HG02642 (cell line): ENCODE measurements at regions not wholly inside any gene's neighbourhood (a gene's known extent, or its start where the extent isn't known, plus 50 kb on each side); places are given as distances from the start of the nearest gene placed in this dataset.

Experiments
- ATAC-seq: cut with Tn5 transposase; IDR thresholded peaks from one replicate; pipeline ENCODE4 v1.9.1; 2021; ENCODE audit warnings: mild to moderate bottlenecking; ENCODE audit not compliant: unreplicated experiment, poor library complexity

DNA sequence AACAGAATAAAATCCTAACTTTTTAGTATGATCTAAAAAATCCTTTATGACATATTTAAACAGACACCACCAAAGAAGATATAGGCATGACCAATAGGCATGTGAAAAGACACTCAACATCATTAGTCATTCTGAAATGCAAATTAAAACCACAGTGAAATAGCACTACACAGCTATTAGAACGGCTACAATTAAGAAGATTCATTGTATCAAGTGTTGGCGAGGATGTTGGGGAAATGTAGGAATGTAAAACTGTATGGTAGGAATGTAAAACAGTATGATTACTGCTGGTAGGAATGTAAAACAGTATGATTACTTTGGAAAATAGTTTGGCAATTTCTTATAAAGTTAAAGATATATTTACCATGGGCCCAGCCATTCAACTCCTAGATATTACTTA lies 253.3 kb upstream of the TCF4 start:
- ATAC-seq, result no peak

DNA sequence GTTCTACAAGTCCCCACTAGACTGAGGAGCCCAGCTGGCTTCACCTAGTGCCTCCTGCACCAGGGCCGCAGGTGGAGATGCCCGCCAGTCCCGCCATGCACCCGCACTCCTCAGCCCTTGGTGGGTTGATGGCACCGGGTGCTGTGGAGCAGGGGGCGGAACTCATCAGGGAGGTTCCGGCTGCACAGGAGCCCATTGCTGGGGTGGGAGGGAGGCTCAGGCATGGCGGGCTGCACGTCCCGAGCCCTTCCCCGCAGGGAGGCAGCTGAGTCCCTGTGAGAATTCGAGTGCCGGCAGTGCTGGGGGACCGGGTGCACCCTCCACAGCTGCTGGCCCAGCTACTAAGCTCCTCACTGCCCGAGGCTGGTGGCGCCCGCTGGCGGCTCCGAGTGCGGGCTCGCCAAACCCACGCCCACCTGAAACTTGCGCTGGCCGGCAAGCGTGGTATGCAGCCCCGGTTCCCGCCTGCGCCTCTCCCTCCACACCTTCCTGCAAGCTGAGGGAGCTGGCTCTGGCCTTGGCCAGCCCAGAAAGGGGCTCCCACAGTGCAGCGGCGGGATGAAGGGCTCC lies 252.7 kb upstream of the TCF4 start:
- no peak for ATAC-seq

DNA sequence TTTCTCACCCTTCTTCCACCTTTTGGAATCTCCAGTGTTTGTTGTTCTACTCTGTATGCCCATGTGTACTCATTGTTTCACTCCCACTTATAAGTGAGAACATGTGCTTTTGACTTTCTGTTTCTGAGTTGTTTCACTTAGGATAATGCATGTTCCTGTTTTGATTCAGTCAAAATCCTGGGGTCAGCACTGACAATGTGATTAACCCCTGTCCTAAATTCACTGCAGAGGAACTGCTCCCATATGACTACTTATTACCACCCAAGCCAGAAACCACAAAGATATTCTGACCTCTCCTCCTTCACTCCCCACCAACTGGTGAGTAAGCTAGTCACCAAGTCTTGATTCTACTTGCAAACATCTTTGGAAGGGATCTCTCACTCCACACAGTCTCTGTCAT lies 251.4 kb upstream of the TCF4 start:
- no peak for ATAC-seq

DNA sequence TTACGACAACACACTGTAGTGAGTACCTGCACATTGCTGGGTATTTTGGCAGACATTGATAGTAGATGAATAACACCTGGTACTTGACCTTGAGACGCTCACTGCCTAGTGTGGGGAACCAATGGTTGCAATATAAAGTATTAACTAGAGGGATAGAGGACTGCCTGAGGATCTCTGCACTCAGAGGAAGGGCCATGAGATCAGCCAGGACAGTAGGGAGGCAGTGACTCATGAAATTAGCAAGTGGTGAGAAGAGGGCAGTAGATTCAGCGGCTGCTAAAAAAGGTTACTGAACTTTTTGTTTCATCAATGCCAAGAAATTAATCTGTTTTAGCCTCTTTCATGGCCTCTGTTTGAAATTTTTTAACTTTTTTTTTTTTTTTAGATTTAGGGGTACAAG lies 250.8 kb upstream of the TCF4 start:
- no peak for ATAC-seq

DNA sequence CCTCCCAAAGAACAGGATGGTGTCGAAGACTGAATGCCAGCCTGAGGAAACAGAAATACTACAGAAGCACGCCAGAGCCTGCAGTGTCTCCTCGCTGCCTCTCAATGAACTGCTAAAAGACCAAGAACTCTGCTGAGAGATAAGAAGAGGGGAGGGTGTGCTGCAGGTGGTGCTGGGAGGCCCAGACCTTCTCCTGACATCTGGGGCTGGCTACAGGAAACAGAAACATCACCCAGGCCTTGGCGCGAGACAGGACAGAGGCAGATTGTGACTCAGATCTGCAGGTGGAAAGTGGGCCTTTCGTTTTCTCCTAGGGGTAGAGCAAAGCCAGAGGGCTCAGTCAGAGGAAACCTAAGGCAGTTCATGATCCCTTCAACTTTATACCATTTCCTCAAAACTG lies 250.3 kb upstream of the TCF4 start:
- ATAC-seq, result no peak

DNA sequence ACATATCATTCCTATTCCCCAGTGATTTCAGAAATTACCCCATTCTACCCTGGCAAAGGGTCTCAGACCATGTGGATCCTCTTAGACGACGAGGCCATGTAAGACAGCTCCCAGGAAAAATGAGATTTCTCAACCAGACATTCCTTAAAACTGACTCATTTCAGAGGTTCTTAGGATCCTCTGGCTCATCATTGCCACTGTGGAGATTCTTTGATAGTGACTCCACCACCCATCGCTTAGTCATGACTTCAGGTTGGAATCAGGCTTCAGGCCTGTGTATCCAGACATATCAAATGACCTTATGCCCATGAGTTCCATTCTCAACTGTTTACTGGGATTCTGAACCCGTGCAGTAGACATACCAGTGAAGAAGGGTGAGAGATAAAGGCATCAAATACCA lies 245.6 kb upstream of the TCF4 start:
- ATAC-seq, result no peak

DNA sequence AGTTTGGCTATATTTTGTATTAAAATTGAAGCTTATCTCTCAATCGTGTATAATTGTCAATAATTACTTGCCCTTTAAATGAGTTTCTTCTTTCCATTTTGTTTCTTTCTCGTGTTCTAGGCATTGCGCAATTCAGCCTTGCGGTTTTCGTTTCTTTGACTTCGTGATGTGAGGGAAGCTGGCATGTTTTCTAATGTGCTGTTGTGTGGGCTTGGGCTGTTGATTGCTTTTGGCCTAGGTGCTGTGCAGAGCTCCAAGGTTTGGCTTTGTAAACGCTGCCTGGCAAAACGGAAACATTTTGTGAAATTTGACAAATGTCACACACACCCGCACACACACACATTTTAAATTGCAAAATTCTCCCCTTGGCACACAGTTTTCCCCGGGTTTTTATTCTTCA lies 242.6 kb upstream of the TCF4 start:
- no peak for ATAC-seq

DNA sequence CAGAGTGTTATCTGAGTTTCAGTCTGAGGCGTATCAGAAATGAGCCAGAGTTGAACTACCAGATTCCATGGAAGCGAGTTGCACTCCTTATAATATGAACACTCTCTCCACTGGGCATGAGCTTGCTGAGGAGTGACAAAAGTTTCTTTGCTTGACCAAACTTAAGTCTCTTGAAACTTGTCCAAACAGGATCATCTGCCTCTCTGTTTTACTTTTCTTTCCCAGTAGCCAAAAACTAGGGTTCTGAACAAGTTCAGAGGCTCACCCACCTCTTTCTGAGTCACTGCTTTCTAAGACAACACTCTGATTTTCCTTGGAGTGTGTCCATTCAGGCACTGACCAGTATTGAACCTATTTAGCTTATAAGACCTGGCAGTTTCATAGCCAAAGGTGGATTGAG lies 233.2 kb upstream of the TCF4 start:
- ATAC-seq, result no peak

DNA sequence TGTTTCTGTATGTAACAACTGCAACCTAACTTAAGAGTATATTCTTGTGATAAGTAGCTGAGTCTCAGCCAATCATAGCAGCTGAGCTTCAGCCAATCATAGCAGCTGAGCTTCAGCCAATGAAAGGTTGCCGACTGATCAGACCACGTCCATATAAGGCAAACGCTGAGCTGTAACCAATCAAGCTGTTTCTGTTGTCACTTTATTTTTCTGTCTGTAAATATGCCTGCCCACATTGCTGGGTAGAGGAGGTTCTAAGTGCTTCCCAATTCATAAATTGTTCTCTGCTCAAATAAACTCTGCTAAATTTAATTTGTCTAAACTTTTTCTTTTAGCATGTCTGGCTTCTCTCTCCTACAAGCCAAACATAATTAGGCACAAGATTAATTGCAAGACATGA lies 231.5 kb upstream of the TCF4 start:
- no peak for ATAC-seq

DNA sequence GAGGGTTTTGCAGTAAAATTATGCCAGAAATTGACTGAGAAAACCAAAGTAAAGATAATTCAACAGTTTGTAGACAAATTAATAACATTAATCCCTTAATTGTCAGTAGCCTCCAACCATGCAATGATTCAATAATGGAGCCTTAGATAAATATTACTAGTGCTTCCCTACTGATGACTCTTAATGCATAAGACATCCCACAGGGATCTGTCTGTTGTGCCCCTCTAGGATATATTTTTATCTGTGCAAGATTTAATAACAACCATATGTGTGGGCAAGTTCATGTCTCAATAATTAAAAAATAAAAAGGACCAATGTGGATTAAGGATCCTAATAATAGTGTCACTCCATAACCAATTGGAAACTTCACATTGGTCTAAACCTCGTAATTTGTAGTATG lies 230.3 kb upstream of the TCF4 start:
- ATAC-seq, result no peak

DNA sequence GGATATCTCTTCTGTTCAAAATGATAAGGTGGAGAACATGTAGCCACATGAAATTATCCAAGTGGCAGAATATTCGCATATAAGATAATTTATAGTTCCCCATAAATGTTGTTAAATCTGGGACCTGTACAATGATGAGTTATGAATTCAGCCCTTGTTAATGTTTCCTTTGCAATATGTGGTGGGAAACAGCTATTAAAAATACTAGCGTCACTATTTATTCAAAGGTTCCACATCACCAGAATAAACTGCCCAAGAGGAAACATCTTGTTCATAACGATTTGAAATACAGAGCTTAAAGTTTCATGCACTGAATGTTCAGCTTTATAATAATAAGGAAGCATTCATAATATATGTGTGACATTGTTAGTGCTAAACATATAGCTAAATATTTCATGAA lies 223.9 kb upstream of the TCF4 start:
- no peak for ATAC-seq

DNA sequence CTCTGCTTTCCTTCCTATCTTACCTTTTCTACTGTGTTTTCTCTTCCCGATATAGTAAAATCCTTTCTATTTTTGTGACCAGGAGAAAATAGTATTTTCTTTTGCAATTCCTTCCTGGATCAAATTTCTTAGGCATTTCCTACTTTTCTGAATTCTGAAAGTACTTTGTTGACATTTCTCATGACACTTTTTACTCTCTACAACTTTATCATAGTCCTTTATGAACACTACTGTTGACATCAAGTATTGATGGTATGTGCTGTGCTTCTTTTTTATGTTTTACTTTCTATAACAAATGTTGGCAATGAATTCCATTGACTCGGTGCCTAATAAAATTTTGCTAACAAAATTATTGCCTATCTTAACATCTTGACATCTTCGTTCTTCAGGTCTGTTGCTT lies 217.7 kb upstream of the TCF4 start:
- ATAC-seq, result no peak

DNA sequence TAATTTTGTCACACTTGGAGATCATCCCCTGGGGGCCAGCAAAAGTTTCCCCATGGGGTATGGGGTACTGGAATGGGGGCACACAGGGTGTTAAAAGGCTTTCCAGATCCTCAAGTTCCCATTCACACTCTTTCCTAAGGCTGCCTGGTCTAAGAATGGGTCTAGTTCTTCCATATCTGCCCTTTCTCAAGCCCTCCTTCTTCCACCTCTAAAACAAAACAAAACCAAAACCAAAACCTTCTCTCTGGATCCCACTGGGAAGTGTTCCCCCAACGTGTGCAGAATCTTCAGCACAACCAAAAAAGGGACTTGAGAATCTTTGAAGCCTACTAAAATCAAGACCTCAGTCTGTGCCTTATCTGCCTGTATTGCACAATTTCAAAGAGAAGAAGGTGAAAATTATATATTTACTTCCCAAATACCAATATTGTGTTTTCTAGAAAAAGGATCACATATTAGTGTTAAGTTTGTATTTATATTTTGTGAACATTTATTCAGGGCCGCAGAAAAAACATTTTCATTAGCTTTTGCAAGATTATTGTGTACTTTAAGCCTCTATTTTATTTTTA lies 207.2 kb upstream of the TCF4 start:
- ATAC-seq, result no peak

DNA sequence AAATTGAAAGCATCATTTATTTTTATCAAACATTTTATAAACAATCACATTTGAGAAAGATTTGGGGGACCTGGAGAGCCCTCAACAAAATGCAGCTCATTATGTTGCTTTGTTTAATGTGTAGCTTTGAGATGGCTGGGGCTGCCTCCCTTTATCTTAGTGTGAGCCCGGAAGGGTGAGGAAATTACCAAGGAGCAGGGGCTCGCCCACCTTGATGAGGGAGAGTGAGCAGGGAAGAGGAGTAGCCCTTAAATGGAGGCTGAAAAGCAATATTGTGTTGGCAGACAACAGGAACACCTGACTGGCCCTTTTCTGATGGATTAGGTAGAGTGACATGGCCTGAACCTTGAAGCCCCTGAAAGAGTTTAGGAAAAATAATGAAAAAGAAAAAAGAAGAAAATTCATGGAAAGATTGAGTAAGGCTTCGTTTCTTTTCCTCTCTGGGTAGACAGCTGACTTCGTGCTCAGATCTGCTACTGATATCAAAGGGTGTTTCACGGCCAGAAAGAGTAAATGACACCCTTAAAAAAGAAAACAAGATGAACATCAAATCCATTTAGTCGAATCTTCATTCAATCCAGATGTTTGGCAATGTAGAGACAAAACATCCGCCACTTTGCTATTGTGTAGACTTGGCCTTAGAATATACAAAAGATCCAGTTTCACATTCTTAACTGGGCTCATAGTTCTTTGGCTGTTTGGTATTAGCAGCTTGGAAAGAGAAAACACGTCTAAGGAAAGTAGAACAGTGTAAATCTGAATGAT lies 206.5 kb upstream of the TCF4 start:
- ATAC-seq, result no peak

DNA sequence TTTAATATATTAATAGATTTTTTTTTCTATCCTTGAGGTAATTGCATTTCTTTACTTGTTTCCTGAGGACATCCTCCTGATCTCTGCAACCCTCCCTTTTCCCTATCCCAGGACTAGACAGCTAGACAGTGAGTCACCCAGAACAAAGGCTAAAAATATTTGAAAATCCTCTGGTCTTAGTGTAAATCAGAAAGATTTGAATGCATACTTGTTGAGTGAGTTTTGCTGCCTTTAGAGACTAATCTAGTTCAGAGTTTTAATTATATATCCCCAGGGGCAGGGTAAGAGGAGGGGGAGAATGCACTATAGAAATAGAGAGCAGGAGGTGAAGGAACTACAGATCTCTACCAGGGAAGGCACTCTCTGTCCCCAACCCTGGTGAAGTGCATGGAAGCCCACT lies 202.3 kb upstream of the TCF4 start:
- ATAC-seq, result no peak

DNA sequence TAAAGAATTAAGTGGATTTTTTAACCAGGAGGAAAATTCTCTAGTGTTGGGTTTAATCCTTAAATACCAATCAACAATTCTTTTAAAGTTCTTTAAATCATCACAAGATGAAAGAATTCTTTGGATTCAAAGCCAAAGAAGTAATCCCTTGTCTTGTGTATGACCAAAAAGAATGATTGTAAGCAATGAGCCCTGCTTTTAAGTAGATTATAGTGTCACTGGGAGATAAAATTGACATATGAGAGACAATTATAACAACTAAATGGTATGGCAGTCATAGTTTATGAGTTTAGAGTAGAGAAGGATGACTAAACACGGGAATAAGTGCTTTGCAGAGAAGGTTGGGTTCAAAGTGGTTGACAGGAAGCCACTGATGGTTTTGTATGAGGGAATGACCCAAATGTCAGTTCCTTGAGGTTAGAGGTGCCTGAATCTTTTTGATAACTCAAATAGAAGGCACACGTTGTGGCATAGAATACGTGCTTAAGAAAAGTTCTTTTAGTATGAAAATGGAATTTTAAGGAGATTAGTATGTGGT lies 199.6 kb upstream of the TCF4 start:
- ATAC-seq, result no peak

DNA sequence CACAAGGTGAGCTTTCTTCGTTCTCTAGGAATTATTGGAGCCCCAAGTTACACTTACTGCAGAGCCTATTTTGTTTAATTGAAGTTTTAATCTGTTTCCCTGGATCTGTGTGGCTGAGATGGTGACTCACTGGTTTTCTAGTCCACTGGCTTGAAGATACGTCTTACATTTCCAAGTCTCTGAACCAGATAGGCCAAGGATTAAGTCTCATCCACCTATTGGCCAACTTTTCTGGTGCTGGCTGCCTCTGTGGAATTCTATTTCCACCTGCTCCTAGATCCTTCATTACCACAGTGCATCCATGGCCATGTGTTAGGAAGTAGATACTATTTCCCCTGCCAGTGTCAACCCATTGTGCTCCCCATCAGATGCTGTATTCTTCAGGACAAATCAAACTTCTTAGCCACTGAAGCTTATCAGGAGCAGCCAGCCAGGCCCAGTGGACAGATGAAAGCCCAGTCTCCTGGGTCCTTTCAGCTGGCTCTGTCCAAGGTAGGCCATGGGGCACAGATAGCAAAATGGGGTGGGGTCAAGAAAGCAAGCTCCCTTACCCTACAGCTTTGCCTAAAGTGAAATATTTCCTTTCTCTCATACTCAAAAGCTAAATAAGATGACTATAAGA lies 198.8 kb upstream of the TCF4 start:
- no peak for ATAC-seq

DNA sequence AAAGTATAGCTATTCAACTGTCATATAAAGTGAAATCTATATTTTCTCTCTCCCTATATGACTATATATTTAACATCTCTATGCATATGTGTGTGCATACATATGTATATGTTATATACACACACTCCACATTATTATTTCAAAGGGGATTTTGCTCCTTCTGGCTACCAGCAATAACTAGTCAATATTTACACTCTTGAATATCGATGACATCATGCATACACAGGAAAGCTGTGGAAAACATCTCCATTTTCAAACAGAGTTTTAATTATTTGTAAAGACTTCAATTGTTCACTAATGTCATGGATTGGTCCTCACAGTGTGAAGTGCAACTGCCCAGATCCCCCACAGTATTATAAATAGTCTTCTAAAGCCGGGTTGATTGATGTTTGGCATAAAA lies 195.9 kb upstream of the TCF4 start:
- ATAC-seq, result no peak

DNA sequence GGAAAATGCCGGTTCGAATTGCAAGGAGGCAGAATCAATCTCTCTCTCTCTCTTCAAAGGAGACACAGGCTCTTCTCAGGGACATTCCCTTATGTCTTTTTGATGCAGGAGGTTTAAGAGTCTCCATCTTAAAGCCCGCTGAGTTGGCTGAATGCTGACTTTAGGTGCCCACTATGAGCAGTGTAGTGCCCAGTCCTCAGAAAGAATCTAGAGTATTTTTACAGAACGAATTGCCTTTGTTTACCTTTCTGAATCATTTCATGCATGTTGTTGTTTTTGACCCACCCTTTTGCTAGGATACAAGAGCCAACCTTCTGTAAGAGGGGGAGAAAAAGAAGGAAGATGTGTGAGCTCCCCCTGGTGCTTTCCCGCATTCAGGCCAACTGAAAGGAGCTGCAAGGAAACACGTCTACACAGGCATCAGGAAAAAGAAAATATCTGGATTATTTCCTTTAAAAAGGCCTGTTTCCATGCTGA lies 193.5 kb upstream of the TCF4 start:
- no peak for ATAC-seq

DNA sequence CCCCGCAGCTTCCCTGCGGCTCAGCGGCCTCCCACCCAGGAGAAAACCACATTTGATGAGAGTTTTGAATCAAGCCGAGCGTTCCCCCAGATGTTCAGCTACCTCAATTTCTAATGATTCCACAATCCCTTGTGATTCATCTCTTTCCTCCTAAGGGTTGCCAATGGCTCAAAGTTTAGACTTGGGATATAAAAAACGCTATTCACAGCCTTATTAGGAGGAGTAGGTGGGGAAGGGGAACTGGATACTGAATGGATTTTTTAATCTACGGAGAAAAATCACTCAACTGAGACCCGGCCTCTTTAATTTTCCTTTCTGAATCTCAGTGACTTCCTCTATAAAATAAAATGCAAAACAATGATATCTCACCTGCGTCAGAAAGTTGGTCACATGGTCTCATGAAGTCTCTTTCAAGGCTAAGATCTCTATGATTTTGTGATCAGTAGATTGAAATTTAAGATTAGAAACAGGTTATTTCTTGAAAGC lies 192.6 kb upstream of the TCF4 start:
- ATAC-seq, result no peak
